OCI-LY7 (cell line): ENCODE measurements at regions not wholly inside any gene's neighbourhood (a gene's known extent, or its start where the extent isn't known, plus 50 kb on each side); places are given as distances from the start of the nearest gene placed in this dataset.

Experiments used
- CTCF ChIP-seq: fragments of 200-600 bp; sonication (generic); conservative IDR thresholded peaks from 2 replicates; pipeline ENCODE4 v1.5.1; 2014; ENCODE audit warnings: mild to moderate bottlenecking, antibody characterized with exemption, low read length, moderate library complexity, mixed read lengths
- EZH2phosphoT487 ChIP-seq: fragments of 200-600 bp; sonication (generic); IDR thresholded peaks from 2 replicates; pipeline ENCODE4 v1.6.1; 2018; ENCODE audit warnings: low read depth, borderline replicate concordance, mild to moderate bottlenecking, mixed run types, antibody characterized with exemption, low read length, moderate library complexity, mixed read lengths

DNA sequence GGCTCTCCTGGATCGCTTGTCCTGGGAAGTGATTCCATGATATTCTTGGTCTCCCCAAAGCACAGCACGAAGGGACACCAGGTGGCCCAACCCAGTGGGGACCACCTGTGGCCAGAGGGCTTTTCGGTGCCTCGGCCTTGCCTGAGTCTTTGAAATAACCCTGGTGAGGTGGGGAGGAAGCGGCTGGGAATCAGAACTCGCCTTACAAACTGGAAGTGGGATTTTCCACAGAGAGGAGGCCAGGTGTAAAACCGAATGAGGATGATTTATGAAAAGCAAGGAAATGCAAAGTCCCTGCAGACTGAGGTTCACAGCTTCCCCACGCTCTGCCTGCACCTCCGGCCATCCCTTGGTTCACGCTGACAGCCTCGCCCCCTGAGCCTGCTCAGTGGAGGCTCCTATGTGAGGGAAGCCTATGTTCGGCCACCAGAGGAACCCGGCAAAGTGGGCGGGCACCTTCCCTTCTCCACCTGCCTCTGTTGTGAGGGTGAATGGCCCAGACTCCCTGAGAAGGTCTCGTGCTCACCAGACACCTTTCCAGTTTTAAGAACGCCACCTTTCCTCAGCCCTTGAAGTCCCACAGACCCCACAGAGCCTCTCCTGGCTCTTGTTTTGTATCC is 133.8 kb upstream of the CST7 start:
- TF ChIP-seq CTCF = no peak
- TF ChIP-seq EZH2phosphoT487 = no peak
